SK-N-SH treated with all-trans-retinoic acid at 6 μM for 48 hours (cell line): ENCODE measurements at regions not wholly inside any gene's neighbourhood (a gene's known extent, or its start where the extent isn't known, plus 50 kb on each side); places are given as distances from the start of the nearest gene placed in this dataset.

Experiments
- ATAC-seq: fragments of 200-7000 bp; cut with Tn5 transposase; 3 replicates; pipeline ENCODE4 v1.9.1; 2020; ENCODE audit warnings: mild to moderate bottlenecking, moderate library complexity
- ARNTL ChIP-seq: fragments of 450-650 bp; formaldehyde crosslinking; IDR thresholded peaks from 2 replicates; pipeline ENCODE4 v1.5.0; 2020; ENCODE audit warnings: low read depth, mild to moderate bottlenecking, moderate library complexity, borderline replicate concordance
- BACH2 ChIP-seq: fragments of 250-450 bp; sonication (Bioruptor Pico); IDR thresholded peaks from 2 replicates; pipeline ENCODE4 v1.9.0; 2021; ENCODE audit warnings: mild to moderate bottlenecking, borderline replicate concordance
- GLIS3 ChIP-seq: fragments of 250-450 bp; sonication (Bioruptor Pico); IDR thresholded peaks from 2 replicates; pipeline ENCODE4 v1.5.0; 2020; ENCODE audit warnings: mild to moderate bottlenecking, moderate library complexity
- ISL1 ChIP-seq: fragments of 250-450 bp; sonication (Bioruptor Pico); IDR thresholded peaks from 2 replicates; pipeline ENCODE4 v2.1.2; 2022; ENCODE audit warnings: mild to moderate bottlenecking, moderate library complexity
- OSR1 ChIP-seq: fragments of 250-450 bp; sonication (Bioruptor Pico); IDR thresholded peaks from 2 replicates; pipeline ENCODE4 v1.8.0; 2022; ENCODE audit warnings: moderate library complexity, mild to moderate bottlenecking, inconsistent platforms
- PPARA ChIP-seq: fragments of 250-450 bp; sonication (Bioruptor Pico); IDR thresholded peaks from 2 replicates; pipeline ENCODE4 v1.5.0; 2020; ENCODE audit warnings: mild to moderate bottlenecking, borderline replicate concordance
- RARB ChIP-seq: fragments of 250-450 bp; sonication (Bioruptor Pico); IDR thresholded peaks from 2 replicates; pipeline ENCODE4 v1.8.0; 2021; ENCODE audit warnings: mild to moderate bottlenecking, moderate library complexity
- SNAI2 ChIP-seq: fragments of 250-450 bp; sonication (Bioruptor Pico); IDR thresholded peaks from 2 replicates; pipeline ENCODE4 v1.5.0; 2020; ENCODE audit warnings: mild to moderate bottlenecking, moderate library complexity
- TCF4 ChIP-seq: fragments of 250-450 bp; sonication (Bioruptor Pico); IDR thresholded peaks from 2 replicates; pipeline ENCODE4 v1.8.0; 2021; ENCODE audit warnings: mild to moderate bottlenecking, moderate library complexity, borderline replicate concordance
- TOX ChIP-seq: fragments of 250-450 bp; sonication (Bioruptor Pico); IDR thresholded peaks from 2 replicates; pipeline ENCODE4 v1.8.0; 2021; ENCODE audit warnings: mild to moderate bottlenecking, moderate library complexity, borderline replicate concordance
- ZC3H10 ChIP-seq: fragments of 250-450 bp; sonication (Bioruptor Pico); IDR thresholded peaks from 2 replicates; pipeline ENCODE4 v1.5.1; 2021; ENCODE audit warnings: mild to moderate bottlenecking, moderate library complexity
- ZNF565 ChIP-seq: fragments of 450-650 bp; formaldehyde crosslinking; conservative IDR thresholded peaks from 2 replicates; pipeline ENCODE4 v1.5.0; 2020; ENCODE audit warnings: low read depth, mild to moderate bottlenecking, moderate library complexity
- ZNF70 ChIP-seq: fragments of 450-650 bp; formaldehyde crosslinking; IDR thresholded peaks from 2 replicates; pipeline ENCODE4 v1.5.0; 2020; ENCODE audit warnings: mild to moderate bottlenecking, moderate library complexity
- ZNF8 ChIP-seq: fragments of 450-650 bp; formaldehyde crosslinking; IDR thresholded peaks from 2 replicates; pipeline ENCODE4 v1.5.0; 2020; ENCODE audit warnings: mild to moderate bottlenecking, moderate library complexity
- TF ChIP-seq, protein P1 (sequence below): fragments of 250-450 bp; sonication (Bioruptor Pico); IDR thresholded peaks from 2 replicates; pipeline ENCODE4 v1.8.0; 2020; ENCODE audit warnings: mild to moderate bottlenecking, moderate library complexity, borderline replicate concordance
- TF ChIP-seq, protein P2 (sequence below): fragments of 250-450 bp; sonication (Bioruptor Pico); IDR thresholded peaks from 2 replicates; pipeline ENCODE4 v1.8.0; 2021; ENCODE audit warnings: low read depth, mild to moderate bottlenecking, moderate library complexity, borderline replicate concordance
- TF ChIP-seq, protein P3 (sequence below): fragments of 250-450 bp; sonication (Bioruptor Pico); IDR thresholded peaks from 2 replicates; pipeline ENCODE4 v1.5.1; 2020; ENCODE audit warnings: low read depth, mild to moderate bottlenecking, moderate library complexity
- TF ChIP-seq, protein P4 (sequence below): fragments of 250-450 bp; sonication (Bioruptor Pico); IDR thresholded peaks from 2 replicates; pipeline ENCODE4 v1.5.1; 2021; ENCODE audit warnings: mild to moderate bottlenecking, moderate library complexity

DNA sequence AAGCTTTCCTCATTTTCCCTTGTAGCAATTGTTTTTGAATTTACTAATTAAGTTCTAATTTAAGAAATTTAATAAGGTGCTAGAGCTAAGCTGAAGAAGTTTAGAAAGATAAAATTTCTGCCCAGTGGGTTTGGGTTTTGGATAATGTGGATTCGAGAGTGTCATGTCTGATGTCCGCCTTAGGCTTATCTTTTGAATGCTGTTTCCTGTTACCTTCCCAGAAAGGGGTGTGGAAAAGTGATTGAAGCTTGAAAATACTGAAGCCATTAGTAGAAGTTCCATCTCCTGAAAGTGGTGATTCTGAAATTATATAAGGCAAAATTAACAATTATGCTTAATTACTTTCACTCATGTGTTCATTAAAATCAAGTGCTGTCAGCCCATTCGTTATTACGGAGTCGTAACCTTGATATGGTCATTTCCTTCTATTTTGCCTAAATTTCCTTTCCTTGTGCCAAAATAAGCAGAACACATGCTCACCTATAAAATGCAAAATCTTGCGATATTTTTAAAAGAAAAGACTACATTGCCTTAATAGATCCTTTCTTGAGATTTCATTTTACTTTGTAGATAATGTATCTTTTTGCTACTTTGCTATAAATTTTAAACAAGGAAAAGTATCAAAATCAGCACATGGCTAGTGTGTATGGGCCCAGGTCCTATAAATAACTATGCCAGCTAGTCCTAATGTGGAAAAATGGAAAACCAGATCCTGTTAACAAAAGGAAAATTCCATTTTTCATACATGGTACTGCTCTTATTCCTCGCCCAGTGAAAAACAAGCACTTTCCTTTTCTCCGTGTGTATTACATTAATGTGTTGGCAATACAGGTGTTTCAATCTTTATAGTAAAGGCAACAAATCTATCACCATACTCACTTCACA is 97.3 kb downstream of the ICOS start:
- TF ChIP-seq, protein P1, sequence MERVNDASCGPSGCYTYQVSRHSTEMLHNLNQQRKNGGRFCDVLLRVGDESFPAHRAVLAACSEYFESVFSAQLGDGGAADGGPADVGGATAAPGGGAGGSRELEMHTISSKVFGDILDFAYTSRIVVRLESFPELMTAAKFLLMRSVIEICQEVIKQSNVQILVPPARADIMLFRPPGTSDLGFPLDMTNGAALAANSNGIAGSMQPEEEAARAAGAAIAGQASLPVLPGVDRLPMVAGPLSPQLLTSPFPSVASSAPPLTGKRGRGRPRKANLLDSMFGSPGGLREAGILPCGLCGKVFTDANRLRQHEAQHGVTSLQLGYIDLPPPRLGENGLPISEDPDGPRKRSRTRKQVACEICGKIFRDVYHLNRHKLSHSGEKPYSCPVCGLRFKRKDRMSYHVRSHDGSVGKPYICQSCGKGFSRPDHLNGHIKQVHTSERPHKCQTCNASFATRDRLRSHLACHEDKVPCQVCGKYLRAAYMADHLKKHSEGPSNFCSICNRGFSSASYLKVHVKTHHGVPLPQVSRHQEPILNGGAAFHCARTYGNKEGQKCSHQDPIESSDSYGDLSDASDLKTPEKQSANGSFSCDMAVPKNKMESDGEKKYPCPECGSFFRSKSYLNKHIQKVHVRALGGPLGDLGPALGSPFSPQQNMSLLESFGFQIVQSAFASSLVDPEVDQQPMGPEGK (CRISPR knock-in tag), result no peak
- no peak for TF ChIP-seq TCF4 (CRISPR knock-in tag)
- TF ChIP-seq ARNTL (CRISPR knock-in tag), result no peak
- no peak for TF ChIP-seq ISL1
- TF ChIP-seq ZC3H10 (CRISPR knock-in tag), result no peak
- TF ChIP-seq OSR1 (CRISPR knock-in tag), result no peak
- no peak for TF ChIP-seq ZNF70 (CRISPR knock-in tag)
- no peak for TF ChIP-seq PPARA (CRISPR knock-in tag)
- TF ChIP-seq TOX, result no peak
- TF ChIP-seq, protein P2, sequence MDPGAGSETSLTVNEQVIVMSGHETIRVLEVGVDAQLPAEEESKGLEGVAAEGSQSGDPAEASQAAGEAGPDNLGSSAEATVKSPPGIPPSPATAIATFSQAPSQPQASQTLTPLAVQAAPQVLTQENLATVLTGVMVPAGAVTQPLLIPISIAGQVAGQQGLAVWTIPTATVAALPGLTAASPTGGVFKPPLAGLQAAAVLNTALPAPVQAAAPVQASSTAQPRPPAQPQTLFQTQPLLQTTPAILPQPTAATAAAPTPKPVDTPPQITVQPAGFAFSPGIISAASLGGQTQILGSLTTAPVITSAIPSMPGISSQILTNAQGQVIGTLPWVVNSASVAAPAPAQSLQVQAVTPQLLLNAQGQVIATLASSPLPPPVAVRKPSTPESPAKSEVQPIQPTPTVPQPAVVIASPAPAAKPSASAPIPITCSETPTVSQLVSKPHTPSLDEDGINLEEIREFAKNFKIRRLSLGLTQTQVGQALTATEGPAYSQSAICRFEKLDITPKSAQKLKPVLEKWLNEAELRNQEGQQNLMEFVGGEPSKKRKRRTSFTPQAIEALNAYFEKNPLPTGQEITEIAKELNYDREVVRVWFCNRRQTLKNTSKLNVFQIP (CRISPR knock-in tag), result no peak
- TF ChIP-seq ZNF8 (CRISPR knock-in tag), result no peak
- no peak for ATAC-seq

DNA sequence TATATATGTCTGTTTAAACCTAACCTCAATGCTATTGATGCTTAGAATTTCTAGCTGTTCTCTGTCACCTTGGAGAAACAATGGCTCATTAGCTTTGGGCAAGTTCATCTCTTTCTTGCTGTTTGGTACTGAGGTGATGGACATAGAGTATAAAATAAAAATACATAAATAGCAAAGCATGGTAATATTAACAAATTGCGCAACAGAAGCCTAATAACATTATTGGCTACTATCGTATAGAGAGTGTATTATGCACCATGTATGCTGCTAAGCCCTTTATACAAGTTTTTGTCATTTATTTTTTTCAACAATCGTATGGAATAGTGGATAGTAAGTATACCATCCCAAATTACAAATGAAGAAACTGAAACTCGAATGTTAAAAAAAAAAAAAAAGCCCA is 100.1 kb downstream of the ICOS start:
- no peak for ATAC-seq
- TF ChIP-seq GLIS3, result no peak
- no peak for TF ChIP-seq ZNF565
- TF ChIP-seq ZNF70 (CRISPR knock-in tag), result no peak
- TF ChIP-seq, protein P1 (CRISPR knock-in tag), result no peak
- TF ChIP-seq RARB, result no peak
- no peak for TF ChIP-seq TOX
- TF ChIP-seq ZC3H10 (CRISPR knock-in tag), result no peak

DNA sequence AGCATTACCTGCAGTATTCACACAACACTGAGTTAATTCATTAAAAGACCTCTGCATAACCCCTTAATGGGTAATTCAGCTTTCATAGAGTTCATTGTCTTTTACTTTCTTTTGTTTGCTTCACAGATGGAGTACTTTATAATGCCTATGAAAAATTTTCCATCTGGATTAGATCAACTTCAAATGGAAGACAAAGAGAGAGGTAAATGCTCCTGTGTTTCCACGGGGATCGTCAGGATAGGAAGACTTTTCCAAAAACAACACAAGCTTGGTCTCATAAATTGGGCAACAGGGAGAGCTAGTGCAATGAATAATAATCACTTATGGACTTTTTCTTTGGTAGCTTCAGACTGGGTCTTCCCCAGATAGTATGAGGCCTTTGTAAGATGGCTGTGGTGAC is 100.7 kb downstream of the ICOS start:
- ATAC-seq, result no peak
- no peak for TF ChIP-seq TCF4 (CRISPR knock-in tag)
- TF ChIP-seq GLIS3, result no peak
- TF ChIP-seq, protein P3, sequence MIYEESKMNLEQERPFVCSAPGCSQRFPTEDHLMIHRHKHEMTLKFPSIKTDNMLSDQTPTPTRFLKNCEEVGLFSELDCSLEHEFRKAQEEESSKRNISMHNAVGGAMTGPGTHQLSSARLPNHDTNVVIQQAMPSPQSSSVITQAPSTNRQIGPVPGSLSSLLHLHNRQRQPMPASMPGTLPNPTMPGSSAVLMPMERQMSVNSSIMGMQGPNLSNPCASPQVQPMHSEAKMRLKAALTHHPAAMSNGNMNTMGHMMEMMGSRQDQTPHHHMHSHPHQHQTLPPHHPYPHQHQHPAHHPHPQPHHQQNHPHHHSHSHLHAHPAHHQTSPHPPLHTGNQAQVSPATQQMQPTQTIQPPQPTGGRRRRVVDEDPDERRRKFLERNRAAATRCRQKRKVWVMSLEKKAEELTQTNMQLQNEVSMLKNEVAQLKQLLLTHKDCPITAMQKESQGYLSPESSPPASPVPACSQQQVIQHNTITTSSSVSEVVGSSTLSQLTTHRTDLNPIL (CRISPR knock-in tag), result no peak
- TF ChIP-seq OSR1 (CRISPR knock-in tag), result no peak
- TF ChIP-seq RARB, result no peak
- no peak for TF ChIP-seq SNAI2 (CRISPR knock-in tag)
- no peak for TF ChIP-seq BACH2 (CRISPR knock-in tag)
- TF ChIP-seq, protein P4, sequence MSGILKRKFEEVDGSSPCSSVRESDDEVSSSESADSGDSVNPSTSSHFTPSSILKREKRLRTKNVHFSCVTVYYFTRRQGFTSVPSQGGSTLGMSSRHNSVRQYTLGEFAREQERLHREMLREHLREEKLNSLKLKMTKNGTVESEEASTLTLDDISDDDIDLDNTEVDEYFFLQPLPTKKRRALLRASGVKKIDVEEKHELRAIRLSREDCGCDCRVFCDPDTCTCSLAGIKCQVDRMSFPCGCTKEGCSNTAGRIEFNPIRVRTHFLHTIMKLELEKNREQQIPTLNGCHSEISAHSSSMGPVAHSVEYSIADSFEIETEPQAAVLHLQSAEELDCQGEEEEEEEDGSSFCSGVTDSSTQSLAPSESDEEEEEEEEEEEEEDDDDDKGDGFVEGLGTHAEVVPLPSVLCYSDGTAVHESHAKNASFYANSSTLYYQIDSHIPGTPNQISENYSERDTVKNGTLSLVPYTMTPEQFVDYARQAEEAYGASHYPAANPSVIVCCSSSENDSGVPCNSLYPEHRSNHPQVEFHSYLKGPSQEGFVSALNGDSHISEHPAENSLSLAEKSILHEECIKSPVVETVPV (CRISPR knock-in tag), result no peak
- no peak for TF ChIP-seq ZNF8 (CRISPR knock-in tag)
- no peak for TF ChIP-seq ZC3H10 (CRISPR knock-in tag)
- TF ChIP-seq, protein P2 (CRISPR knock-in tag), result no peak
